Endometrial microvascular endothelial cells (primary cell): ENCODE measurements at regions not wholly inside any gene's neighbourhood (a gene's known extent, or its start where the extent isn't known, plus 50 kb on each side); places are given as distances from the start of the nearest gene placed in this dataset.

ENCODE experiments used
- in situ Hi-C: cut with HindIII; loops from 2 replicates; pipeline ENCODE4 v1.10.0; 2017; ENCODE audit warnings: low sequenced_read_pairs, low pct_unique_long_range_greater_than_20kb; ENCODE audit errors: inconsistent ontology term

- in situ Hi-C loops, result no loop called here
These were observed 224.7 kb upstream of the PPP1R2C start for GRCh38 chrX:43002526-43003203.

- in situ Hi-C loops, result no loop called here
These were observed 225.2 kb upstream of the PPP1R2C start for GRCh38 chrX:43003204-43003565.

DNA sequence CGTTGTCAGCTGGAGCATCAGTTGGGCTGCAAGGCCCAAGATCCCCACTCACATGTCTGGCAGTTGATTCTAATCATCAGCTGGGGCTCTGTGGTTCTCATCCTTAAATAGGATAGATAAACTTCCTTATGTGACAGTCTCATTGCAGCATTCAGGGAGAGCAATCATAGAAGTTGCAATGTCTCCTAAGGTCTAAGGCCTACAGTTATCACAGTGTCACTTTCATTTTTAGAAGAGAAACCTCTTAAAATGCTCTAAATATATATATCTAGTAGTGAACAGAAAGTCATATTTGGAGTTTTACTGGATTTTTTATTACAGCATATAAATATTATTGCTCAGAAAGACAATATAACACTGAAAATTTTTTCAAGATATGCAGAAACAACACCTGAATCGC is 226.0 kb upstream of the PPP1R2C start:
- in situ Hi-C loops, result no loop called here

DNA sequence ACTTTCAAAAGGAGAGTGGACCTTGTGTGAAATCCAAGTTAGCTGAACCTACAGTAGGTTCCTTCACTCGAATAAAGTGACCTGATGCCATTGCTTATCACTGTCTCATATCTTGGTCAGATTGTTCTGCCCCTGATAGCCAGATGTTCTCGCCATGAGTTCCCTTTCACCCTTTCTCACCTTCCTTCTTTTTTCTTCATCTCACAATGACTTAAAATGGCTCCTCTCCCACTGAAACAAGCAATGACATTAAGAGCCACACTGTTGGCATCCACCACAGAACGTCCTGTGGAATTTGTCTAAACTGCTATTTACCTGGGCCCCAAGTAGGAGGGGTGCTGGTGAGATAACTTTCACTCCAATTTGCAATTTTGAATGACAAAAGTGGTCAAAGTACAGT is 227.6 kb upstream of the PPP1R2C start:
- in situ Hi-C loops, result no loop called here

DNA sequence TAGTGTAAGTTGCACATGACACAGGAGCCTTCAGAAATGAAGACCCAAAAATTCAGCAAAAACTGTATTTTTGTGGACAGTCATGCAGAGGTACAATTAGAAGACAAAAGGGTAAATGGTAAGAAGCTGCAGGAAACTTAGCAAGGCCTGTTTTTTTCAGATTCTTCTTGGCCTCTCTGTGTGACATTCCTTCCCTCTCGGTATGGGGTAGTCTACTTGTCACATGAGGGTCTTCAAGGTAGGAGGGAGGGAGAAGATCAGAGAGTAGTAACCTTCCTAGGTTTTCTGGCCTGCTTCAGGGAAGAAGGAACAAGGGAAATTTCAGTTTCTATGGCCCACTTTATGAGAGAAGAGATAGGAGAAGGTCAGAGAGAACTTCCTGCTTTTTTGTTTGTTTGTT is 230.4 kb upstream of the PPP1R2C start:
- in situ Hi-C loops, result no loop called here

DNA sequence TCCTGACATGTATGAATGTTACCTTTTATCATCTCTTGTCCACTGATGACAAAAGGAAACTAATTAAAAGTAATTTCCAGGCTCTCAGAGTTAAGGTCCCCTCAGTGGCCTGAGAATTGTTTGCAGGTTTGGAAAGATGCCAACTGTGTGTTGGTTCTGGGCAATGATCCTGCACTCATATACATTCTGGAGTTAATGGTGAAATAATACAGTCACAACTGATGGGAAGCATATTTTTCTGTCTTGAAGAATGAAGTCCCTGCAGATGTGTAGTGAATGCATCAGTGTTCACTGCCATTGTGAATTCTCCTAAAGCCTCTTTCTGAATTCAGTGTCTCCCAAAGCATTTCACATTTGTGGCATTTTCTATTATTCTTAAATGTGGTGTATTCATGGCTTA is 238.1 kb upstream of the PPP1R2C start:
- in situ Hi-C loops, result no loop called here

DNA sequence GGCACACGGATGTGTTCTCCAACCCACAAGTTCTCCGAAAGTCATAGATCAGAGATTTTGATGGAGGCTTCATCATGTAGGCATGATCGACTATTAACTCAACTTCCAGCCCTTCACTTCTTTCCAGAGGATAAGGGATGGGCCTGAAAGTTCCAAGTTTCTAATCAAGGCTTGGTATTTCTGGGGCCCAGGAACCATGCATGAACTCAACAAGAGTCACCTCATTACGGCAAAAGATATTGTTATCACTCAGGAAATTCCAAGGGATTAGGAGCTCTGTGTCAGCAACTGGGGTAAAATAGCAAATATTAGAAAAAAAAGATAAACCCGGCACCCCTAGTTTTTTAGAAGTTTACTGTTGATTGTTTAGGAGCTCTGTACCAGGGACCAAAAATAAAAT is 240.1 kb upstream of the PPP1R2C start:
- in situ Hi-C loops, result no loop called here

GRCh38 chrX:43019021-43019420 is 241.1 kb upstream of the PPP1R2C start:
- in situ Hi-C loops, result no loop called here

- in situ Hi-C loops, result no loop called here
These were observed 247.9 kb upstream of the PPP1R2C start for GRCh38 chrX:43025806-43026315.

GRCh38 chrX:43064096-43064495 is 286.1 kb upstream of the PPP1R2C start:
- in situ Hi-C loops, result no loop called here

- in situ Hi-C loops, result no loop called here
These were observed 288.0 kb upstream of the PPP1R2C start for GRCh38 chrX:43065978-43066377.

GRCh38 chrX:43068639-43069038 is 290.7 kb upstream of the PPP1R2C start:
- in situ Hi-C loops, result no loop called here

- in situ Hi-C loops, result no loop called here
These were observed 305.1 kb upstream of the PPP1R2C start for GRCh38 chrX:43083016-43083415.

- in situ Hi-C loops, result no loop called here
These were observed 309.9 kb upstream of the PPP1R2C start for GRCh38 chrX:43087830-43088229.

- in situ Hi-C loops, result no loop called here
These were observed 318.9 kb upstream of the PPP1R2C start for GRCh38 chrX:43096830-43097229.

DNA sequence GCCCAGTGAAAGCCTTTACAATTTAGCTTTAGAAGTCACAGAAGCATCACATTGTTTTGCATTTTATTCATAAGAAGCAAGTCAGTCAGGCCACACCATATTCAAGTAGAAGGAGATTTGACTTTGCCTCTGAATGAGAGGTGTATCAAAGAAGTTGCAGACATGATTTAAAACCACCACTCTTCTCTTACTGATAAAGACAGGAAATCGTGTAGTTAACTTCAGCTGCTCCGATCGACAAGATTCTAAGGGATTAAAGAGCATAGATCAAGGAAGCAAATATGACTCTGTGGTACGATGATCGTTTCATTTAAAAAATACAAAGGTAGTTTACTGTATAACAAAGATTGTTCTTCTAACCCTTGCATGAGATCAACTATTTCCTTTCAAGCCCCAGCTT is 328.0 kb upstream of the PPP1R2C start:
- in situ Hi-C loops, result no loop called here

DNA sequence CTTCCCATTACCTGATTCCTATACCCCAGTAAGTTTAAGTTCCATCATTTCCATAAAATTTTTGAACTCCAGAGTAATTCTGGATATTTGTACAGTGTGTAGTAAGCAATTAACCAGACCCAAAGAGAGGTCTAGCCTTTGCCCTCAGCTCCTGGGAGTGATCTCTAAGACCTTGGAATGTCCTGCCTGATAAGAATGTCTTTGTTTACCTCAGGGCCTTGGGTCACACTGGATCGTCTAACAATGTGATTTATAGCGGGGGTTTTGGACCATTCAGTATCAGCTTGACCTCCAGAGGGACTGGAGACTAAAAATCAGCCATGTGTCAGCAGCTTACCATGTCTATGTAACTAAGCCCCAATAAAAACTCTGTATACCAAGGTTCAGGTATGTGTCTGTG is 330.9 kb upstream of the PPP1R2C start:
- in situ Hi-C loops, result no loop called here

GRCh38 chrX:43121637-43122036 is 343.7 kb upstream of the PPP1R2C start:
- in situ Hi-C loops, result no loop called here

GRCh38 chrX:43139645-43140044 is 361.7 kb upstream of the PPP1R2C start:
- in situ Hi-C loops, result no loop called here

DNA sequence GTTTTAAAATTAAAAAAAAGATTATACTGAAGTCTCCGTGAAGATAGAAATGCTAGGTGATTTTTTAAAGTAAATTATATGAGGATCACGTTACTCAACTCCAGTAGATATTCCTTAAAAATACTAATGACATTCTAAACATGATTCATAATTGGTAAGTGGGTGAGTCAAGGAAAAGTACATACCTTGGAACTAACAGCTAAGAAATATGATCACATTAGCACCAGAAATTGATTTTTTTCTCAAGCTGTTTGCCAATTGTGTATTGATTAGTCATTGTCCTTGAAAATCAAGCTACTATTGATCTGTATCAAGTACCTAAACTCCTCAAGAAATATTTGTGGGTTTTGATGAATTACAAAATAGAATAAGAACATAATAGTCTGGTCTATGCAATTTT is 362.6 kb upstream of the PPP1R2C start:
- in situ Hi-C loops, result no loop called here

- in situ Hi-C loops, result no loop called here
These were observed 363.9 kb upstream of the PPP1R2C start for GRCh38 chrX:43141885-43142284.
